ENCODE measurements at regions not wholly inside any gene's neighbourhood (a gene's known extent, or its start where the extent isn't known, plus 50 kb on each side); places are given as distances from the start of the nearest gene placed in this dataset.

DNA sequence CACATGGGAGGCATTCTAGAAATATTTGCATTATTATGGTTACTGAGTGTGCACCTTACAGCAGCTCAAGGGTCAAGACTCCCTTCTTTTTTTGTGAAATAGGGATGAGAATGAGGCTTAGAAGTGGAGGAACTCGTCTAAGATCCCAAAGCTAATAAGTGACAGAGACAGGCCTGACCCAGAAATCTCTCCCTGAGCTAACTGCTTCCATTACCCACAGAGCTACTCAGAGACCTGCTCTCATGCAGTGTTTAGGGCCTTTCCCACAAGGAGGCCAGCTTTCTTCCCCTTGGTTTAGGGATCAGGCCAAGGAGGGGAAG, 301.7 kb downstream of the RPS24 start:
- TF ChIP-seq, protein P1, sequence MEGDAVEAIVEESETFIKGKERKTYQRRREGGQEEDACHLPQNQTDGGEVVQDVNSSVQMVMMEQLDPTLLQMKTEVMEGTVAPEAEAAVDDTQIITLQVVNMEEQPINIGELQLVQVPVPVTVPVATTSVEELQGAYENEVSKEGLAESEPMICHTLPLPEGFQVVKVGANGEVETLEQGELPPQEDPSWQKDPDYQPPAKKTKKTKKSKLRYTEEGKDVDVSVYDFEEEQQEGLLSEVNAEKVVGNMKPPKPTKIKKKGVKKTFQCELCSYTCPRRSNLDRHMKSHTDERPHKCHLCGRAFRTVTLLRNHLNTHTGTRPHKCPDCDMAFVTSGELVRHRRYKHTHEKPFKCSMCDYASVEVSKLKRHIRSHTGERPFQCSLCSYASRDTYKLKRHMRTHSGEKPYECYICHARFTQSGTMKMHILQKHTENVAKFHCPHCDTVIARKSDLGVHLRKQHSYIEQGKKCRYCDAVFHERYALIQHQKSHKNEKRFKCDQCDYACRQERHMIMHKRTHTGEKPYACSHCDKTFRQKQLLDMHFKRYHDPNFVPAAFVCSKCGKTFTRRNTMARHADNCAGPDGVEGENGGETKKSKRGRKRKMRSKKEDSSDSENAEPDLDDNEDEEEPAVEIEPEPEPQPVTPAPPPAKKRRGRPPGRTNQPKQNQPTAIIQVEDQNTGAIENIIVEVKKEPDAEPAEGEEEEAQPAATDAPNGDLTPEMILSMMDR (IDR thresholded peaks at IDR 0.05) = no peak
- no peak for TF ChIP-seq POLR2A (IDR thresholded peaks at IDR 0.05)

Data from thyroid gland (tissue), 4 donors.